Trophoblast cell (in vitro differentiated cells and primary cell): ENCODE measurements at regions not wholly inside any gene's neighbourhood (a gene's known extent, or its start where the extent isn't known, plus 50 kb on each side); places are given as distances from the start of the nearest gene placed in this dataset.
"Not testable (repeated sequence)": the region's sequence is repeated elsewhere in the genome, so short reads cannot be mapped to it uniquely, and the experiment has no call there.

Experiments used
- DNase-seq, 2 donors: peaks; one replicate each; pipeline ENCODE4 v3.0.0-alpha.2; 2016
- H2AFZ ChIP-seq: 2 replicates; pipeline ENCODE4 v1.6.1; 2013; ENCODE audit warnings: low read length, moderate library complexity, mild to moderate bottlenecking; ENCODE audit not compliant: insufficient read depth, poor library complexity
- H2AK5ac ChIP-seq: 2 replicates; pipeline ENCODE4 v1.6.1; 2013; ENCODE audit warnings: mild to moderate bottlenecking, low read length
- H2BK120ac ChIP-seq: 2 replicates; pipeline ENCODE4 v1.6.1; 2013; ENCODE audit warnings: low read length, mild to moderate bottlenecking, moderate library complexity; ENCODE audit not compliant: insufficient read depth, poor library complexity
- H2BK12ac ChIP-seq: 2 replicates; pipeline ENCODE4 v1.6.1; 2013; ENCODE audit warnings: mild to moderate bottlenecking, low read length, moderate library complexity
- H2BK5ac ChIP-seq: 2 replicates; pipeline ENCODE4 v1.6.1; 2013; ENCODE audit warnings: low read length, low read depth, moderate library complexity, mild to moderate bottlenecking; ENCODE audit not compliant: poor library complexity
- H3K14ac ChIP-seq: 2 replicates; pipeline ENCODE4 v1.6.1; 2013; ENCODE audit warnings: mild to moderate bottlenecking, low read length
- H3K18ac ChIP-seq: 2 replicates; pipeline ENCODE4 v1.6.1; 2013; ENCODE audit warnings: mild to moderate bottlenecking, low read length
- H3K23ac ChIP-seq: 2 replicates; pipeline ENCODE4 v1.6.1; 2013; ENCODE audit warnings: low read length
- H3K27ac ChIP-seq: 2 replicates; pipeline ENCODE4 v1.5.1; 2013; ENCODE audit warnings: low read depth, mild to moderate bottlenecking, inconsistent platforms, low read length, moderate library complexity
- H3K27me3 ChIP-seq: 2 replicates; pipeline ENCODE4 v1.6.1; 2013; ENCODE audit warnings: inconsistent platforms, mild to moderate bottlenecking, low read length, moderate library complexity; ENCODE audit not compliant: insufficient read depth
- H3K36me3 ChIP-seq, 2 experiments: 1 replicate in 1 of 2; 2 replicates in 1 of 2; pipeline ENCODE4 v1.6.1; 2013; ENCODE audit warnings: low read length in 2 of 2, mild to moderate bottlenecking in 2 of 2, moderate library complexity in 1 of 2; ENCODE audit not compliant: insufficient read depth in 2 of 2, control insufficient read depth in 1 of 2
- H3K4ac ChIP-seq: 2 replicates; pipeline ENCODE4 v1.6.1; 2013; ENCODE audit warnings: low read depth, mild to moderate bottlenecking, low read length, moderate library complexity
- H3K4me1 ChIP-seq, 2 experiments: 1 replicate in 1 of 2; 2 replicates in 1 of 2; pipeline ENCODE4 v1.6.1; 2013; ENCODE audit warnings: low read length in 2 of 2, mild to moderate bottlenecking in 2 of 2, moderate library complexity in 1 of 2; ENCODE audit not compliant: insufficient read depth in 2 of 2, control insufficient read depth in 1 of 2
- H3K4me2 ChIP-seq: 2 replicates; pipeline ENCODE4 v1.6.1; 2013; ENCODE audit warnings: inconsistent platforms, mild to moderate bottlenecking, low read length, moderate library complexity
- H3K4me3 ChIP-seq: 2 replicates; pipeline ENCODE4 v1.5.1; 2013; ENCODE audit warnings: mild to moderate bottlenecking, low read depth, low read length, inconsistent platforms
- H3K79me1 ChIP-seq: one replicate; pipeline ENCODE4 v1.6.1; 2013; ENCODE audit warnings: low read length
- H3K79me2 ChIP-seq: 2 replicates; pipeline ENCODE4 v1.6.1; 2013; ENCODE audit warnings: low read length, mild to moderate bottlenecking; ENCODE audit not compliant: control insufficient read depth, insufficient read depth, poor library complexity
- H3K9ac ChIP-seq: 2 replicates; pipeline ENCODE4 v1.6.1; 2013; ENCODE audit warnings: mild to moderate bottlenecking, low read length
- H3K9me3 ChIP-seq: 2 replicates; pipeline ENCODE4 v1.6.1; 2013; ENCODE audit warnings: low read depth, mild to moderate bottlenecking, control low read depth, inconsistent platforms, low read length; ENCODE audit not compliant: insufficient read depth
- H4K12ac ChIP-seq: 2 replicates; pipeline ENCODE4 v1.6.1; 2013; ENCODE audit warnings: low read depth, mild to moderate bottlenecking, low read length, moderate library complexity
- H4K8ac ChIP-seq: 2 replicates; pipeline ENCODE4 v1.6.1; 2013; ENCODE audit warnings: low read depth, mild to moderate bottlenecking, low read length, moderate library complexity
- H4K91ac ChIP-seq: one replicate; pipeline ENCODE4 v1.6.1; 2013; ENCODE audit warnings: low read depth, mild to moderate bottlenecking, low read length, moderate library complexity
- WGBS: extraction: QIAGEN DNeasy Blood & Tissue Kit; methylation state at CpG from one replicate; pipeline ENCODE4 v1.1.7; 2013; ENCODE audit warnings: missing lambda C conversion rate; ENCODE audit not compliant: insufficient read length, insufficient coverage; ENCODE audit errors: extremely low coverage; 5-methylcytosine and 5-hydroxymethylcytosine counted together

- H3K27ac ChIP-seq, H3K9ac ChIP-seq, H2AK5ac ChIP-seq, H3K4ac ChIP-seq, H4K12ac ChIP-seq, H4K91ac ChIP-seq, H3K36me3 ChIP-seq, H3K4me1 ChIP-seq, DNase-seq, H2AFZ ChIP-seq, H3K27me3 ChIP-seq, H3K4me3 ChIP-seq, H3K9me3 ChIP-seq, H3K23ac ChIP-seq, H3K14ac ChIP-seq, H2BK120ac ChIP-seq, H3K79me1 ChIP-seq, H2BK12ac ChIP-seq, H3K79me2 ChIP-seq, H3K4me2 ChIP-seq, H4K8ac ChIP-seq, H3K18ac ChIP-seq, H2BK5ac ChIP-seq: not testable (repeated sequence)
- WGBS = no CpG with 5 or more reads among the region's 1 CpG
Observed at GRCh38 chrX:144089674-144090073, 205.8 kb downstream of the UBE2NL start.

GRCh38 chrX:144092116-144092515 is 208.2 kb downstream of the UBE2NL start:
- H3K14ac ChIP-seq, H3K4me3 ChIP-seq, DNase-seq, H3K9ac ChIP-seq, H3K4me1 ChIP-seq, H2BK120ac ChIP-seq, H3K79me1 ChIP-seq, H3K27ac ChIP-seq, H3K4me2 ChIP-seq, H3K27me3 ChIP-seq, H3K36me3 ChIP-seq, H2BK12ac ChIP-seq, H2BK5ac ChIP-seq, H3K9me3 ChIP-seq, H3K79me2 ChIP-seq, H4K91ac ChIP-seq, H3K23ac ChIP-seq, H3K18ac ChIP-seq, H4K8ac ChIP-seq, H3K4ac ChIP-seq, H4K12ac ChIP-seq, H2AK5ac ChIP-seq, H2AFZ ChIP-seq: not testable (repeated sequence)
- WGBS = no CpG with 5 or more reads among the region's 3 CpGs

- not testable (repeated sequence) for H4K91ac ChIP-seq, H3K4me1 ChIP-seq, H3K18ac ChIP-seq, H2BK5ac ChIP-seq, H3K4ac ChIP-seq, H3K36me3 ChIP-seq, DNase-seq, H3K79me2 ChIP-seq, H3K9ac ChIP-seq, H3K4me2 ChIP-seq, H3K4me3 ChIP-seq, H3K79me1 ChIP-seq, H2BK120ac ChIP-seq, H2AK5ac ChIP-seq, H3K9me3 ChIP-seq, H4K12ac ChIP-seq, H2BK12ac ChIP-seq, H3K14ac ChIP-seq, H3K27me3 ChIP-seq, H3K27ac ChIP-seq, H2AFZ ChIP-seq, H3K23ac ChIP-seq, H4K8ac ChIP-seq
- WGBS = no CpG with 5 or more reads among the region's 1 CpG
Observed at GRCh38 chrX:144119490-144119889, 235.6 kb downstream of the UBE2NL start.

GRCh38 chrX:144121566-144121965 is 237.7 kb downstream of the UBE2NL start:
- H2AFZ ChIP-seq, H3K18ac ChIP-seq, H3K36me3 ChIP-seq, H2AK5ac ChIP-seq, H4K8ac ChIP-seq, H3K27me3 ChIP-seq, H3K23ac ChIP-seq, H2BK12ac ChIP-seq, H3K4me3 ChIP-seq, H4K12ac ChIP-seq, H3K4me1 ChIP-seq, H3K9me3 ChIP-seq, H3K9ac ChIP-seq, H2BK120ac ChIP-seq, H3K79me1 ChIP-seq, H3K27ac ChIP-seq, H3K79me2 ChIP-seq, DNase-seq, H2BK5ac ChIP-seq, H4K91ac ChIP-seq, H3K4ac ChIP-seq, H3K14ac ChIP-seq, H3K4me2 ChIP-seq: not testable (repeated sequence)
